H1 (cell line): ENCODE measurements at regions not wholly inside any gene's neighbourhood (a gene's known extent, or its start where the extent isn't known, plus 50 kb on each side); places are given as distances from the start of the nearest gene placed in this dataset.

Experiments
- CHD7 ChIP-seq: fragments of 300-600 bp; sonication (generic); IDR thresholded peaks from 2 replicates; pipeline ENCODE4 v1.7.1; 2012; ENCODE audit warnings: low read length, moderate library complexity, mild to moderate bottlenecking, inconsistent platforms; ENCODE audit not compliant: insufficient replicate concordance

- TF ChIP-seq CHD7: peak; percentile 73
Measured at GRCh38 chrX:131477498-131477897, 66.4 kb upstream of the OR13H1 start (continued).
